HG03135 (cell line): ENCODE measurements at regions not wholly inside any gene's neighbourhood (a gene's known extent, or its start where the extent isn't known, plus 50 kb on each side); places are given as distances from the start of the nearest gene placed in this dataset.
"Not testable (repeated sequence)": the region's sequence is repeated elsewhere in the genome, so short reads cannot be mapped to it uniquely, and the experiment has no call there.

Experiments
- ATAC-seq: cut with Tn5 transposase; IDR thresholded peaks from one replicate; pipeline ENCODE4 v1.9.1; 2021; ENCODE audit warnings: mild to moderate bottlenecking, moderate library complexity; ENCODE audit not compliant: unreplicated experiment

- ATAC-seq = no peak
These were observed 183.3 kb downstream of the PYDC2 start for GRCh38 chr3:191644291-191644690.

GRCh38 chr3:191646242-191646641 lies 185.3 kb downstream of the PYDC2 start:
- ATAC-seq = no peak

- no peak for ATAC-seq
These were observed 187.8 kb downstream of the PYDC2 start for GRCh38 chr3:191648787-191649186.

GRCh38 chr3:191649626-191650025 lies 188.7 kb downstream of the PYDC2 start:
- ATAC-seq = no peak

GRCh38 chr3:191658781-191659419 lies 197.9 kb downstream of the PYDC2 start:
- not testable (repeated sequence) for ATAC-seq

GRCh38 chr3:191662150-191662549 lies 201.2 kb downstream of the PYDC2 start:
- ATAC-seq = not testable (repeated sequence)

GRCh38 chr3:191680989-191681597 lies 220.1 kb downstream of the PYDC2 start:
- no peak for ATAC-seq

GRCh38 chr3:191682961-191683360 lies 222.0 kb downstream of the PYDC2 start:
- no peak for ATAC-seq

GRCh38 chr3:191686626-191687025 lies 225.7 kb downstream of the PYDC2 start:
- no peak for ATAC-seq

GRCh38 chr3:191688756-191689433 lies 227.9 kb downstream of the PYDC2 start:
- no peak for ATAC-seq

GRCh38 chr3:191691184-191691583 lies 230.2 kb downstream of the PYDC2 start:
- ATAC-seq = not testable (repeated sequence)

- no peak for ATAC-seq
These were observed 234.3 kb downstream of the PYDC2 start for GRCh38 chr3:191695131-191695814.

GRCh38 chr3:191695815-191696153 lies 234.8 kb downstream of the PYDC2 start:
- ATAC-seq = no peak

GRCh38 chr3:191696348-191696747 lies 235.4 kb downstream of the PYDC2 start:
- ATAC-seq = no peak

- no peak for ATAC-seq
These were observed 238.6 kb downstream of the PYDC2 start for GRCh38 chr3:191699546-191699945.

GRCh38 chr3:191702121-191702520 lies 241.2 kb downstream of the PYDC2 start:
- no peak for ATAC-seq

GRCh38 chr3:191707817-191708216 lies 246.9 kb downstream of the PYDC2 start:
- no peak for ATAC-seq

- no peak for ATAC-seq
These were observed 254.6 kb downstream of the PYDC2 start for GRCh38 chr3:191715585-191715984.

GRCh38 chr3:191721390-191721861 lies 260.5 kb downstream of the PYDC2 start:
- no peak for ATAC-seq

- no peak for ATAC-seq
These were observed 261.0 kb downstream of the PYDC2 start for GRCh38 chr3:191721990-191722389.

- ATAC-seq = no peak
These were observed 266.4 kb downstream of the PYDC2 start for GRCh38 chr3:191727338-191727737.

- ATAC-seq = no peak
These were observed 267.2 kb downstream of the PYDC2 start for GRCh38 chr3:191728186-191728585.
